ENCODE measurements at regions not wholly inside any gene's neighbourhood (a gene's known extent, or its start where the extent isn't known, plus 50 kb on each side); places are given as distances from the start of the nearest gene placed in this dataset.

DNA sequence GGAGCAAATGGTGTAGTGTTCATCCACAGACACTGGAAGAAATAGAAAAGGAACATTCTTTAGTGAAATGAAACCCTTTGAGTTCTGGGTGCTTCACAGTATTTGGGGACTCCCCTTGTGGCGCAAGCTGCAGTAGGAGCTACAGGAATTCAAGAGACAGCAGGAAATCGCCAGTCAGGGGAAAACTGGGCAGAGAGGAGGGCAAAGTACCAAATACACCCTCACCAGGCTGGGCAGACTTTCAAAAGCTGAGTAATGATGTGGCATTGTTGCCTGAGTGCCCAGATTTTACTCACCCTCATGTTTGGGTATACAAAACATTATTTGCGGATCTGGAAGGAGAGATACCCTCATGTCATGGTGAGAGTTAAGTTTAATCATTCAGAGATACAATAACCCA is 97.9 kb downstream of the SOD2 start:
- DNase-seq (ENCODE audit: low read depth), result no peak
- no peak overlapping the region for H3K4me3 ChIP-seq (ENCODE audit: low read length)
- TF ChIP-seq, protein P1, sequence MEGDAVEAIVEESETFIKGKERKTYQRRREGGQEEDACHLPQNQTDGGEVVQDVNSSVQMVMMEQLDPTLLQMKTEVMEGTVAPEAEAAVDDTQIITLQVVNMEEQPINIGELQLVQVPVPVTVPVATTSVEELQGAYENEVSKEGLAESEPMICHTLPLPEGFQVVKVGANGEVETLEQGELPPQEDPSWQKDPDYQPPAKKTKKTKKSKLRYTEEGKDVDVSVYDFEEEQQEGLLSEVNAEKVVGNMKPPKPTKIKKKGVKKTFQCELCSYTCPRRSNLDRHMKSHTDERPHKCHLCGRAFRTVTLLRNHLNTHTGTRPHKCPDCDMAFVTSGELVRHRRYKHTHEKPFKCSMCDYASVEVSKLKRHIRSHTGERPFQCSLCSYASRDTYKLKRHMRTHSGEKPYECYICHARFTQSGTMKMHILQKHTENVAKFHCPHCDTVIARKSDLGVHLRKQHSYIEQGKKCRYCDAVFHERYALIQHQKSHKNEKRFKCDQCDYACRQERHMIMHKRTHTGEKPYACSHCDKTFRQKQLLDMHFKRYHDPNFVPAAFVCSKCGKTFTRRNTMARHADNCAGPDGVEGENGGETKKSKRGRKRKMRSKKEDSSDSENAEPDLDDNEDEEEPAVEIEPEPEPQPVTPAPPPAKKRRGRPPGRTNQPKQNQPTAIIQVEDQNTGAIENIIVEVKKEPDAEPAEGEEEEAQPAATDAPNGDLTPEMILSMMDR (conservative IDR thresholded peaks at IDR 0.05; ENCODE audit: low read depth, low read length), result no peak

DNA sequence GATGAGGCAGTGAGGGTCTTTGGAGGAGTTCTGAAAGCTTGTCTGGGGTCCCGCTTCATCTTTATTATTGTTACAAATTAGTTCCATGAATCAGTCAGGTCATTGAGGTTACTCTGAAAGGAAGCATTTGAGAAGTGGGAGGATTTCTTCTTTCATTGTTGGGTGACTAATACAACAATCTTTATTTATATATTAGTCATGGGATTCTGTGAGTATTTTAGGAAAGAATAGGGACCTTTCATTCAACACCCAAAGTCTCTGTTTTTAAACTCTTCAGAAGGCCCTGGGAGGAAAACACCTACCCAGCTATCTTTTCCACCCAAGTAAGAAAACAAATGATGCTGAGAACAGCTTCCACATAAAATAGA is 98.3 kb downstream of the SOD2 start:
- H3K4me3 ChIP-seq (ENCODE audit: low read length), result no peak overlapping the region
- TF ChIP-seq, protein P1 (conservative IDR thresholded peaks at IDR 0.05; ENCODE audit: low read depth, low read length), result no peak
- no peak for DNase-seq (ENCODE audit: low read depth)

DNA sequence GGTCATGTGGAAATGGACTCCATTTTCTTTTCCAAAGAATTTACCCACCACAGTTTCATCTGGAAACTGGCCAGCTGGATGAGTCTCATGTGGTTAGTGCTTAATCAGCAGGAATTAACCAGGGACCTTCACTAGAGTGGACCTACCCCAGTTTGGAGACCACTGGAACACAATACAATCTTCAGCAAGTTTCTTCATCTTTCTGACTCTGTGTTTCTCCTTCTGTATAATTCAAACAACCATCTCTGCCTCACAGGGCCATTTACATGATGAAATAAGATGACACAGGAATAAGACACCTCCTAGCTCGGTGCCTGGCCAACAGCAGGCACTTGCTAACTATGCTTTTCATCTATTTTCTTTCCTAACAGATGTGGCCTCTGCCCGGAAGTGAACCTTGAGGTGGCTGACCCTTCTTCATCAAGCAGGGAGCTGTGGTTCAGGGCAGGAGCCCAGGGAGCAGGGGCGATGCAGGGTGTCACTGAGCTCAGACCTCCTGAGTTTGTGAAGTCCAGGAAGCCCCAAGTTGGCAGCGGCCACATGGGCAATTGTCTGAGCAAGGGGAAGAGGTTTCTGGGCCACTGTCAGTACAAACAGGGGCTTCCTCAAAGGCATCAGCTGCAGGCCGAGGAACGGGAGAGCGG is 98.8 kb downstream of the SOD2 start:
- no peak for DNase-seq (ENCODE audit: low read depth)
- H3K4me3 ChIP-seq (ENCODE audit: low read length), result no peak overlapping the region
- TF ChIP-seq, protein P1 (conservative IDR thresholded peaks at IDR 0.05; ENCODE audit: low read depth, low read length), result no peak

DNA sequence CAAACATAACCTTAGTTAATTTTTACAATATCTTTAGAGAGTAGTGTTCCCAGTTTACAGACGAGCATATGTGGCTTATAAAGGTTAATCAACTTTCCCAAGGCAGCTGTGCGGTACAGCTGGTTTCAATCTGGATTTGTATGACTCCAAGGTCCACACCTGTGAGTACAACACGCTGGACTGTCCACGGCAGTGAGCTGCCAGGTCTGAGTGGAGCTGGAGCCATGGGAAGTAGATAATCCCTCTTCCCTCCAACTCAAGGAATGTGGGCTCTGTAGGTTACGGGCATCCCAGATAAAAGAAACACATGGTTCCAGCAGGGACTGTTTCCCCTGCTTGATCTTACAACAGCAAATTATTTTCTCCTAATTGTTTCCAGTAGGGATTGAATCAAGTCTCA is 102.2 kb downstream of the SOD2 start:
- no peak for DNase-seq (ENCODE audit: low read depth)
- TF ChIP-seq, protein P1 (conservative IDR thresholded peaks at IDR 0.05; ENCODE audit: low read depth, low read length), result no peak
- H3K4me3 ChIP-seq (ENCODE audit: low read length), result no peak overlapping the region

DNA sequence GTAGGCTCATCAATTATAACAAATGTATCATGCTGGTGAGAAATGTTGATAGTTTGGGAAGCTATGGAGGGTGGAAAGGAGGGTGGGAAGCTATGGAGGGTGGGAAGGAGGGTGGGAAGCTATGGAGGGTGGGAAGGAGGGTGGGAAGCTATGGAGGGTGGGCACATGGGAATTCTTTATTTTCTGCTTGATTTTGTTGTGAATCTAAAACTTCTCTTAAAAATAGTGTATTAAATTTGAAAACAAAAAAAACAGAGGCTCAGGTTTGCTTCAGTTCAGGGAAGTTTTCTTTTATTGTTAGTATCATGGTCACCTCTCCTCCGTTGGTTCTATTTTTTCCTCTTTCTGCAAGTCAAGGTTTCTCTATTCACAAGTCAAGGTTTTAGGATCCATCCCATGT is 106.4 kb downstream of the SOD2 start:
- no peak overlapping the region for H3K4me3 ChIP-seq (ENCODE audit: low read length)
- TF ChIP-seq, protein P1 (conservative IDR thresholded peaks at IDR 0.05; ENCODE audit: low read depth, low read length), result no peak
- DNase-seq (ENCODE audit: low read depth), result no peak

DNA sequence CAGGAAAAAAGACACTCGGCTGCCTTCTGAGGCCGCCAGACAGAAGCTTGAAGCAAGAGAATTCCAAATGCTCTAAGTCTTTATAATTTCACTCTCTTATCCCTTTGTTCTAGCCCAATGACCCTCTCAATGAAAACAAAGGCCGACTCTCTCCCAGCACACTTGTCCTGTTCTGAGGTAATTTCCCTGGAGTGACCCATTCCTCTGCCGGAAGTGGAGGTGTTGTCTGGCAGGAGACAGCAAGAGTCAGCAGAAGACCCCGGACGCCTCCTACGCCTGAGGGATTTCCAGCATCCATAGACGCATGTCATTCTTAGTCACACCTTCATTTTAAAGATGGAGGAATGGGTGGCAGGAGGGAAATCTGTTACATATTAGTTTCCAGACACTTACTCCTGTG is 110.3 kb downstream of the SOD2 start:
- DNase-seq (ENCODE audit: low read depth), result no peak
- H3K4me3 ChIP-seq (ENCODE audit: low read length), result no peak overlapping the region
- TF ChIP-seq, protein P1 (conservative IDR thresholded peaks at IDR 0.05; ENCODE audit: low read depth, low read length), result no peak

DNA sequence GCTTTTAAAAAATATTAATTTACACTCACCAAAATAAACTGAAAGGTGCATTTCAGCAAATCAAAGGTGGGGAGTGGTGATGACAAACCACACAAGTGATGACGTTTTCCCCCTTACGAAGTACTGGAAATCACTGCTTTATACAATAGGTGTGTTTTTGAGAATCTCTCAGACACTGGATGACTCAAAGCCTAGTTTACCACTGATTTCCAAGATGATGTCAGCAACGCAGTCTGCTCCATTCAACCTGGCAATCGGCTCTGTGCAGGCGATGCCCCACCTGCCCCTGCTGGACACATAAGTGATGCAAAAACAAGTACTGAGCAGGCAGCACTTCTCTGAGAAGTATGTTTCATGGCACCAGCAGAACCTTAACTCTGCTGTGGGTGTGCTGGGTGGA is 114.4 kb downstream of the SOD2 start:
- DNase-seq (ENCODE audit: low read depth), result no peak
- no peak overlapping the region for H3K4me3 ChIP-seq (ENCODE audit: low read length)
- TF ChIP-seq, protein P1 (conservative IDR thresholded peaks at IDR 0.05; ENCODE audit: low read depth, low read length), result no peak

All from retinal pigment epithelial cell (primary cell).